ENCODE measurements at regions not wholly inside any gene's neighbourhood (a gene's known extent, or its start where the extent isn't known, plus 50 kb on each side); places are given as distances from the start of the nearest gene placed in this dataset.

GRCh38 chr2:37839991-37840390 lies 85.1 kb upstream of the RMDN2 start:
- DNase-seq: no peak

- peak in 1 of 2 experiments; percentile 75 for DNase-seq
These were observed 82.2 kb upstream of the RMDN2 start for GRCh38 chr2:37842732-37843440.

GRCh38 chr2:37843556-37843955 lies 81.5 kb upstream of the RMDN2 start:
- DNase-seq: peak in 1 of 2 experiments; percentile 17

GRCh38 chr2:37846207-37846606 lies 78.9 kb upstream of the RMDN2 start:
- DNase-seq: no peak

- no peak for DNase-seq
These were observed 77.3 kb upstream of the RMDN2 start for GRCh38 chr2:37847792-37848191.

- no peak for DNase-seq
These were observed 76.6 kb upstream of the RMDN2 start for GRCh38 chr2:37848451-37848850.

GRCh38 chr2:37849911-37850310 lies 75.2 kb upstream of the RMDN2 start:
- DNase-seq: no peak

- no peak for DNase-seq
These were observed 73.7 kb upstream of the RMDN2 start for GRCh38 chr2:37851428-37851827.

- DNase-seq: no peak
These were observed 73.1 kb upstream of the RMDN2 start for GRCh38 chr2:37851828-37852584.

- no peak for DNase-seq
These were observed 72.5 kb upstream of the RMDN2 start for GRCh38 chr2:37852585-37853014.

- DNase-seq: no peak
These were observed 70.3 kb upstream of the RMDN2 start for GRCh38 chr2:37854676-37855282.

GRCh38 chr2:37855283-37856041 lies 69.6 kb upstream of the RMDN2 start:
- peak; percentile 49 to 84 for DNase-seq

- DNase-seq: no peak
These were observed 68.9 kb upstream of the RMDN2 start for GRCh38 chr2:37856101-37856751.

GRCh38 chr2:37857575-37858399 lies 67.3 kb upstream of the RMDN2 start:
- DNase-seq: no peak

- DNase-seq: no peak
These were observed 66.7 kb upstream of the RMDN2 start for GRCh38 chr2:37858400-37858711.

- DNase-seq: no peak
These were observed 66.3 kb upstream of the RMDN2 start for GRCh38 chr2:37858725-37859267.

GRCh38 chr2:37862620-37863019 lies 62.5 kb upstream of the RMDN2 start:
- no peak for DNase-seq

GRCh38 chr2:37864217-37864616 lies 60.9 kb upstream of the RMDN2 start:
- DNase-seq: no peak

- peak; percentile 33 to 84 for DNase-seq
These were observed 59.4 kb upstream of the RMDN2 start for GRCh38 chr2:37865640-37866039.

GRCh38 chr2:37866171-37866934 lies 58.7 kb upstream of the RMDN2 start:
- DNase-seq: no peak

GRCh38 chr2:37867166-37867565 lies 57.9 kb upstream of the RMDN2 start:
- no peak for DNase-seq
